Transverse colon (tissue), 4 donors: ENCODE measurements at regions not wholly inside any gene's neighbourhood (a gene's known extent, or its start where the extent isn't known, plus 50 kb on each side); places are given as distances from the start of the nearest gene placed in this dataset.

Source experiments
- DNase-seq: peaks from one replicate; pipeline ENCODE4 v3.0.0-alpha.2; 2019
- H3K27ac ChIP-seq, 4 donors: fragments of 200-600 bp; sonication (generic); 2 replicates each; pipeline ENCODE4 v1.5.1; 2016 to 2018; ENCODE audit warnings: inconsistent platforms in 4 of 4
- H3K27me3 ChIP-seq: fragments of 200-600 bp; sonication (generic); 2 replicates; pipeline ENCODE4 v1.5.1; 2017; ENCODE audit warnings: inconsistent platforms
- H3K36me3 ChIP-seq, 4 donors: fragments of 200-600 bp; sonication (generic); 2 replicates each; pipeline ENCODE4 v1.5.1; 2017 to 2019; ENCODE audit warnings: inconsistent platforms in 4 of 4
- H3K4me1 ChIP-seq, 4 donors: fragments of 200-600 bp; sonication (generic); 2 replicates each; pipeline ENCODE4 v1.5.1; 2017 to 2020; ENCODE audit warnings: inconsistent platforms in 4 of 4
- H3K4me3 ChIP-seq, 4 donors: fragments of 200-600 bp; sonication (generic); 1 replicate in 1 of 4; 2 replicates in 3 of 4; pipeline versions ENCODE4 v1.5.1 to v1.6.1; 2017 to 2019; ENCODE audit warnings: inconsistent platforms in 4 of 4
- H3K9me3 ChIP-seq, 2 donors: fragments of 200-600 bp; sonication (generic); 2 replicates each; pipeline ENCODE4 v1.5.1; 2017 to 2019; ENCODE audit warnings: inconsistent platforms in 2 of 2
- CTCF ChIP-seq, 5 experiments: fragments of 200-600 bp in 3 of 5; fragments of 450-650 bp in 2 of 5; sonication (generic) in 3 of 5; IDR thresholded peaks; 1 replicate in 2 of 5; 2 replicates in 3 of 5; pipeline ENCODE4 v1.5.1; 2016 to 2017; ENCODE audit warnings: antibody characterized with exemption in 5 of 5, inconsistent platforms in 3 of 5, mild to moderate bottlenecking in 2 of 5, moderate library complexity in 1 of 5
- EP300 ChIP-seq: sonication (generic); formaldehyde crosslinking; IDR thresholded peaks from one replicate; pipeline ENCODE4 v1.6.1; 2017; ENCODE audit warnings: antibody characterized with exemption, low read depth
- POLR2A ChIP-seq: fragments of 450-650 bp; IDR thresholded peaks from one replicate; pipeline ENCODE4 v1.6.1; 2016; ENCODE audit warnings: antibody characterized with exemption, mild to moderate bottlenecking, moderate library complexity
- POLR2AphosphoS5 ChIP-seq, 3 donors: sonication (generic); formaldehyde crosslinking; IDR thresholded peaks; one replicate each; pipeline ENCODE4 v1.6.1; 2016; ENCODE audit warnings: antibody characterized with exemption in 3 of 3
- WGBS, 2 donors: methylation state at CpG; one replicate each; pipeline ENCODE4 v1.1.5; 2018; ENCODE audit warnings: low coverage in 1 of 2; 5-methylcytosine and 5-hydroxymethylcytosine counted together
- in situ Hi-C, 4 donors: fragments of 200-750 bp; cut with MboI; loops; one replicate each; pipeline versions ENCODE4 v1.15.0 to v1.15.1; 2017; ENCODE audit warnings: low sequenced_read_pairs in 3 of 4, low pct_ligation_motif_present in 1 of 4, low pct_unique_long_range_greater_than_20kb in 1 of 4
- intact Hi-C: fragments of 100-400 bp; cut with DNase I; formaldehyde crosslinking; loops from one replicate; pipeline ENCODE4 v1.15.1; 2023; ENCODE audit warnings: low total_unique reads

- Histone ChIP-seq H3K4me3 (no peak overlapping the region), H3K27ac (no peak overlapping the region), H3K36me3 (no peaks in the 10 kb centered on the region), H3K9me3 (no peaks in the 10 kb centered on the region), H3K4me1 (no peaks in the 10 kb centered on the region), H3K27me3 (no peaks in the 10 kb centered on the region)
- no peak for TF ChIP-seq EP300
- no peak for TF ChIP-seq CTCF (IDR thresholded peaks at IDR 0.05)
- 53 to 86% methylated on average over 3 of the region's 3 CpGs for WGBS, 2 donors
- no peak for DNase-seq
- in situ Hi-C loops (no loop called here), intact Hi-C loops (no loop called here)
These were observed 760.3 kb downstream of the NOVA1 start for GRCh38 chr14:25837551-25837965.

- Histone ChIP-seq H3K36me3 (no peaks in the 10 kb centered on the region), H3K4me3 (no peak overlapping the region), H3K27me3 (no peaks in the 10 kb centered on the region), H3K4me1 (no peaks in the 10 kb centered on the region), H3K27ac (no peak overlapping the region), H3K9me3 (no peaks in the 10 kb centered on the region)
- in situ Hi-C loops (no loop called here), intact Hi-C loops (no loop called here)
- 78 to 100% methylated on average over 3 of the region's 3 CpGs for WGBS, 2 donors
- no peak for DNase-seq
- no peak for TF ChIP-seq EP300
- TF ChIP-seq POLR2AphosphoS5 (IDR thresholded peaks at IDR 0.05): no peak
- TF ChIP-seq CTCF (IDR thresholded peaks at IDR 0.05): no peak
- no peak for TF ChIP-seq POLR2A
These were observed 761.2 kb downstream of the NOVA1 start for GRCh38 chr14:25836636-25837035.

- intact Hi-C loops: no loop called here
- no peaks in the 10 kb centered on the region for H3K4me1 ChIP-seq
- H3K9me3 ChIP-seq: no peaks in the 10 kb centered on the region
- 59 to 62% methylated on average over 12 of the region's 12 CpGs for WGBS, 2 donors
- H3K27ac ChIP-seq: no peak overlapping the region
- no peak for TF ChIP-seq POLR2AphosphoS5 (IDR thresholded peaks at IDR 0.05)
- peak; percentile 19 to 46 (median 36) for TF ChIP-seq CTCF (IDR thresholded peaks at IDR 0.05)
- TF ChIP-seq EP300: no peak
- no peak for TF ChIP-seq POLR2A
- in situ Hi-C loops: no loop called here
- no peaks in the 10 kb centered on the region for H3K36me3 ChIP-seq
- H3K4me3 ChIP-seq: no peak overlapping the region
- peak; percentile 11 for DNase-seq
- H3K27me3 ChIP-seq: no peaks in the 10 kb centered on the region
These were observed 764.3 kb downstream of the NOVA1 start for GRCh38 chr14:25833341-25834126.

- in situ Hi-C loops (no loop called here), intact Hi-C loops (no loop called here)
- no peak overlapping the region for H3K4me3 ChIP-seq
- H3K27ac ChIP-seq: no peak overlapping the region
- H3K27me3 ChIP-seq: no peaks in the 10 kb centered on the region
- DNase-seq: no peak
- no peaks in the 10 kb centered on the region for H3K4me1 ChIP-seq
- H3K36me3 ChIP-seq: no peaks in the 10 kb centered on the region
- TF ChIP-seq POLR2A: no peak
- no peak for TF ChIP-seq POLR2AphosphoS5 (IDR thresholded peaks at IDR 0.05)
- no peak for TF ChIP-seq CTCF (IDR thresholded peaks at IDR 0.05)
- TF ChIP-seq EP300: no peak
- H3K9me3 ChIP-seq: no peaks in the 10 kb centered on the region
- WGBS, 2 donors: 53 to 62% methylated on average over 2 to 4 of the region's 4 CpGs
These were observed 765.2 kb downstream of the NOVA1 start for GRCh38 chr14:25832585-25832984.
